GM23338 (cell line): ENCODE measurements at regions not wholly inside any gene's neighbourhood (a gene's known extent, or its start where the extent isn't known, plus 50 kb on each side); places are given as distances from the start of the nearest gene placed in this dataset.
"Not testable (repeated sequence)": the region's sequence is repeated elsewhere in the genome, so short reads cannot be mapped to it uniquely, and the experiment has no call there.

Source experiments
- ATAC-seq: fragments of 200-7000 bp; cut with Tn5 transposase; 3 replicates; pipeline ENCODE4 v1.9.1; 2020
- DNase-seq: peaks from one replicate; pipeline ENCODE4 v3.0.0-alpha.2; 2015; ENCODE audit warnings: low spot score
- H2AFZ ChIP-seq: fragments of 200-600 bp; sonication (generic); 2 replicates; pipeline ENCODE4 v1.8.0; 2016; ENCODE audit warnings: antibody characterized with exemption, mild to moderate bottlenecking, moderate library complexity
- H3F3A ChIP-seq: fragments of 200-600 bp; sonication (generic); replicated peaks from 2 replicates; pipeline ENCODE4 v1.8.0; 2017; ENCODE audit warnings: antibody characterized with exemption, mixed run types, low read depth
- H3K27ac ChIP-seq: fragments of 200-600 bp; sonication (generic); 2 replicates; pipeline ENCODE4 v1.6.1; 2016; ENCODE audit warnings: low read depth
- H3K27me3 ChIP-seq: fragments of 200-600 bp; sonication (generic); 2 replicates; pipeline ENCODE4 v1.8.0; 2016; ENCODE audit warnings: mild to moderate bottlenecking, mixed run types, moderate library complexity; ENCODE audit not compliant: insufficient read depth
- H3K36me3 ChIP-seq: fragments of 200-600 bp; sonication (generic); 2 replicates; pipeline ENCODE4 v1.8.0; 2016; ENCODE audit warnings: mild to moderate bottlenecking; ENCODE audit not compliant: insufficient read depth
- H3K4me1 ChIP-seq: fragments of 200-600 bp; sonication (generic); 2 replicates; pipeline ENCODE4 v1.8.0; 2016; ENCODE audit warnings: mild to moderate bottlenecking, moderate library complexity; ENCODE audit not compliant: insufficient read depth
- H3K4me2 ChIP-seq: fragments of 200-600 bp; sonication (generic); 2 replicates; pipeline ENCODE4 v1.7.1; 2017; ENCODE audit warnings: mixed run types
- H3K4me3 ChIP-seq: fragments of 200-600 bp; sonication (generic); 2 replicates; pipeline ENCODE4 v1.6.1; 2016; ENCODE audit warnings: mixed run types
- H3K79me2 ChIP-seq: fragments of 200-600 bp; sonication (generic); replicated peaks from 2 replicates; pipeline ENCODE4 v1.8.0; 2017; ENCODE audit warnings: mild to moderate bottlenecking; ENCODE audit not compliant: insufficient read depth
- H3K9me2 ChIP-seq: fragments of 200-600 bp; sonication (generic); 2 replicates; pipeline ENCODE4 v1.8.0; 2017; ENCODE audit not compliant: insufficient read depth
- H4K20me1 ChIP-seq: fragments of 200-600 bp; sonication (generic); replicated peaks from 2 replicates; pipeline ENCODE4 v1.8.0; 2017; ENCODE audit warnings: mild to moderate bottlenecking; ENCODE audit not compliant: insufficient read depth
- H3K27ac Mint-ChIP-seq: 2 replicates; pipeline ENCODE4 v1.8.0; 2020; ENCODE audit warnings: inconsistent platforms, mild to moderate bottlenecking, moderate library complexity, mixed read lengths
- H3K27me3 Mint-ChIP-seq: 3 replicates; pipeline ENCODE4 v1.8.0; 2022; ENCODE audit warnings: low read depth, mild to moderate bottlenecking, moderate library complexity, mixed read lengths, inconsistent platforms; ENCODE audit not compliant: insufficient read depth, poor library complexity
- H3K36me3 Mint-ChIP-seq: 3 replicates; pipeline ENCODE4 v1.8.0; 2021; ENCODE audit warnings: low read depth, mild to moderate bottlenecking, inconsistent platforms, moderate library complexity, mixed read lengths
- H3K4me1 Mint-ChIP-seq: 3 replicates; pipeline ENCODE4 v1.8.0; 2020; ENCODE audit warnings: mild to moderate bottlenecking, inconsistent platforms, mixed read lengths
- H3K4me3 Mint-ChIP-seq: 3 replicates; pipeline ENCODE4 v1.8.0; 2021; ENCODE audit warnings: moderate library complexity, mild to moderate bottlenecking, inconsistent platforms, mixed read lengths
- H3K9me3 Mint-ChIP-seq: 3 replicates; pipeline ENCODE4 v1.8.0; 2020; ENCODE audit warnings: moderate library complexity, mild to moderate bottlenecking, inconsistent platforms, mixed read lengths
- CREB1 ChIP-seq: fragments of 250-450 bp; sonication (Bioruptor Pico); IDR thresholded peaks from 2 replicates; pipeline ENCODE4 v1.5.0; 2020; ENCODE audit warnings: low read depth, mild to moderate bottlenecking, moderate library complexity
- EZH2 ChIP-seq: fragments of 200-600 bp; sonication (generic); IDR thresholded peaks from one replicate; pipeline ENCODE4 v1.8.0; 2017; ENCODE audit warnings: antibody characterized with exemption, mild to moderate bottlenecking, low read depth; ENCODE audit not compliant: unreplicated experiment
- JUNB ChIP-seq: IDR thresholded peaks from one replicate; pipeline ENCODE4 v1.6.1; 2016; ENCODE audit warnings: antibody characterized with exemption; ENCODE audit not compliant: unreplicated experiment
- NANOG ChIP-seq: IDR thresholded peaks from 2 replicates; pipeline ENCODE4 v1.6.1; 2016; ENCODE audit warnings: antibody characterized with exemption, borderline replicate concordance
- POLR2AphosphoS5 ChIP-seq: IDR thresholded peaks from 2 replicates; pipeline ENCODE4 v1.6.1; 2016; ENCODE audit warnings: antibody characterized with exemption, low read depth
- STAT1 ChIP-seq: IDR thresholded peaks from one replicate; pipeline ENCODE4 v1.6.1; 2016; ENCODE audit warnings: antibody characterized with exemption; ENCODE audit not compliant: unreplicated experiment
- ZNF331 ChIP-seq: fragments of 250-450 bp; sonication (Bioruptor Pico); IDR thresholded peaks from 2 replicates; pipeline ENCODE4 v1.5.0; 2020; ENCODE audit warnings: low read depth, mild to moderate bottlenecking, moderate library complexity
- TF ChIP-seq, protein P1 (sequence below): fragments of 250-450 bp; sonication (Bioruptor Pico); IDR thresholded peaks from 2 replicates; pipeline ENCODE4 v1.5.0; 2020; ENCODE audit warnings: mild to moderate bottlenecking, moderate library complexity
- TF ChIP-seq, protein P2 (sequence below): IDR thresholded peaks from one replicate; pipeline ENCODE4 v1.6.1; 2018; ENCODE audit warnings: antibody characterized with exemption; ENCODE audit not compliant: unreplicated experiment
- TF ChIP-seq, protein P3 (sequence below): IDR thresholded peaks from 2 replicates; pipeline ENCODE4 v1.6.1; 2016; ENCODE audit warnings: antibody characterized with exemption

DNA sequence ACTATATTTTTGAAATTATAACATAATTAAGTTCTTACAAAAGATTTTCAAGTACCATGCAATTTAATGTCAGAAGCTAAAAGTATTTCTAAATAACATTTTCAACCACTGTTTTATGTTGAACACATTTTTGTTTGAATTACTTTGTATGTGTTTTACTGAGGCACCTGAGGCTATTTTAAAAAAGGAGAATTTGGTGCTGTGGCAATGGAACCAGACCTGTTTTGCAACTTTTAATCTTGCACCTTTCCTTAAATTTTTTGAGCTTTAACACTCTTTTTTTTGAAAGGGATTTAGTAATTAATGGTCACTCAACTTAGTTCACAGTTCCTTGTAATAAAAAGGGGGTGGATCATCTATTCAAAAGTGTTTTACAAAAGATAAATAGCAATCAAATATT, 561.6 kb downstream of the ZBBX start:
- Mint-ChIP-seq H3K9me3 (peaks cover 3% of the 10 kb centered on the region; the same call in 1 of the 3 replicates), H3K4me1 (no peaks in the 10 kb centered on the region), H3K27ac (no peak overlapping the region), H3K27me3 (no peaks in the 10 kb centered on the region), H3K4me3 (no peak overlapping the region), H3K36me3 (no peaks in the 10 kb centered on the region)
- no peak for ATAC-seq
- no peak overlapping the region for H3K4me3 ChIP-seq
- H3F3A ChIP-seq, result no peaks in the 10 kb centered on the region
- H3K4me1 ChIP-seq, result no peaks in the 10 kb centered on the region
- H3K9me2 ChIP-seq, result no peaks in the 10 kb centered on the region
- H3K4me2 ChIP-seq, result no peak overlapping the region
- TF ChIP-seq, protein P1, sequence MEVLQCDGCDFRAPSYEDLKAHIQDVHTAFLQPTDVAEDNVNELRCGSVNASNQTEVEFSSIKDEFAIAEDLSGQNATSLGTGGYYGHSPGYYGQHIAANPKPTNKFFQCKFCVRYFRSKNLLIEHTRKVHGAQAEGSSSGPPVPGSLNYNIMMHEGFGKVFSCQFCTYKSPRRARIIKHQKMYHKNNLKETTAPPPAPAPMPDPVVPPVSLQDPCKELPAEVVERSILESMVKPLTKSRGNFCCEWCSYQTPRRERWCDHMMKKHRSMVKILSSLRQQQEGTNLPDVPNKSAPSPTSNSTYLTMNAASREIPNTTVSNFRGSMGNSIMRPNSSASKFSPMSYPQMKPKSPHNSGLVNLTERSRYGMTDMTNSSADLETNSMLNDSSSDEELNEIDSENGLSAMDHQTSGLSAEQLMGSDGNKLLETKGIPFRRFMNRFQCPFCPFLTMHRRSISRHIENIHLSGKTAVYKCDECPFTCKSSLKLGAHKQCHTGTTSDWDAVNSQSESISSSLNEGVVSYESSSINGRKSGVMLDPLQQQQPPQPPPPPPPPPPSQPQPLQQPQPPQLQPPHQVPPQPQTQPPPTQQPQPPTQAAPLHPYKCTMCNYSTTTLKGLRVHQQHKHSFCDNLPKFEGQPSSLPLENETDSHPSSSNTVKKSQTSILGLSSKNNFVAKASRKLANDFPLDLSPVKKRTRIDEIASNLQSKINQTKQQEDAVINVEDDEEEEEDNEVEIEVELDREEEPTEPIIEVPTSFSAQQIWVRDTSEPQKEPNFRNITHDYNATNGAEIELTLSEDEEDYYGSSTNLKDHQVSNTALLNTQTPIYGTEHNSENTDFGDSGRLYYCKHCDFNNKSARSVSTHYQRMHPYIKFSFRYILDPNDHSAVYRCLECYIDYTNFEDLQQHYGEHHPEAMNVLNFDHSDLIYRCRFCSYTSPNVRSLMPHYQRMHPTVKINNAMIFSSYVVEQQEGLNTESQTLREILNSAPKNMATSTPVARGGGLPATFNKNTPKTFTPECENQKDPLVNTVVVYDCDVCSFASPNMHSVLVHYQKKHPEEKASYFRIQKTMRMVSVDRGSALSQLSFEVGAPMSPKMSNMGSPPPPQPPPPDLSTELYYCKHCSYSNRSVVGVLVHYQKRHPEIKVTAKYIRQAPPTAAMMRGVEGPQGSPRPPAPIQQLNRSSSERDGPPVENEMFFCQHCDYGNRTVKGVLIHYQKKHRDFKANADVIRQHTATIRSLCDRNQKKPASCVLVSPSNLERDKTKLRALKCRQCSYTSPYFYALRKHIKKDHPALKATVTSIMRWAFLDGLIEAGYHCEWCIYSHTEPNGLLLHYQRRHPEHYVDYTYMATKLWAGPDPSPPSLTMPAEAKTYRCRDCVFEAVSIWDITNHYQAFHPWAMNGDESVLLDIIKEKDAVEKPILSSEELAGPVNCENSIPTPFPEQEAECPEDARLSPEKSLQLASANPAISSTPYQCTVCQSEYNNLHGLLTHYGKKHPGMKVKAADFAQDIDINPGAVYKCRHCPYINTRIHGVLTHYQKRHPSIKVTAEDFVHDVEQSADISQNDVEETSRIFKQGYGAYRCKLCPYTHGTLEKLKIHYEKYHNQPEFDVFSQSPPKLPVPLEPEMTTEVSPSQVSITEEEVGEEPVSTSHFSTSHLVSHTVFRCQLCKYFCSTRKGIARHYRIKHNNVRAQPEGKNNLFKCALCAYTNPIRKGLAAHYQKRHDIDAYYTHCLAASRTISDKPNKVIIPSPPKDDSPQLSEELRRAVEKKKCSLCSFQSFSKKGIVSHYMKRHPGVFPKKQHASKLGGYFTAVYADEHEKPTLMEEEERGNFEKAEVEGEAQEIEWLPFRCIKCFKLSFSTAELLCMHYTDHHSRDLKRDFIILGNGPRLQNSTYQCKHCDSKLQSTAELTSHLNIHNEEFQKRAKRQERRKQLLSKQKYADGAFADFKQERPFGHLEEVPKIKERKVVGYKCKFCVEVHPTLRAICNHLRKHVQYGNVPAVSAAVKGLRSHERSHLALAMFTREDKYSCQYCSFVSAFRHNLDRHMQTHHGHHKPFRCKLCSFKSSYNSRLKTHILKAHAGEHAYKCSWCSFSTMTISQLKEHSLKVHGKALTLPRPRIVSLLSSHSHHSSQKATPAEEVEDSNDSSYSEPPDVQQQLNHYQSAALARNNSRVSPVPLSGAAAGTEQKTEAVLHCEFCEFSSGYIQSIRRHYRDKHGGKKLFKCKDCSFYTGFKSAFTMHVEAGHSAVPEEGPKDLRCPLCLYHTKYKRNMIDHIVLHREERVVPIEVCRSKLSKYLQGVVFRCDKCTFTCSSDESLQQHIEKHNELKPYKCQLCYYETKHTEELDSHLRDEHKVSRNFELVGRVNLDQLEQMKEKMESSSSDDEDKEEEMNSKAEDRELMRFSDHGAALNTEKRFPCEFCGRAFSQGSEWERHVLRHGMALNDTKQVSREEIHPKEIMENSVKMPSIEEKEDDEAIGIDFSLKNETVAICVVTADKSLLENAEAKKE (CRISPR knock-in tag), result no peak
- TF ChIP-seq, protein P2, sequence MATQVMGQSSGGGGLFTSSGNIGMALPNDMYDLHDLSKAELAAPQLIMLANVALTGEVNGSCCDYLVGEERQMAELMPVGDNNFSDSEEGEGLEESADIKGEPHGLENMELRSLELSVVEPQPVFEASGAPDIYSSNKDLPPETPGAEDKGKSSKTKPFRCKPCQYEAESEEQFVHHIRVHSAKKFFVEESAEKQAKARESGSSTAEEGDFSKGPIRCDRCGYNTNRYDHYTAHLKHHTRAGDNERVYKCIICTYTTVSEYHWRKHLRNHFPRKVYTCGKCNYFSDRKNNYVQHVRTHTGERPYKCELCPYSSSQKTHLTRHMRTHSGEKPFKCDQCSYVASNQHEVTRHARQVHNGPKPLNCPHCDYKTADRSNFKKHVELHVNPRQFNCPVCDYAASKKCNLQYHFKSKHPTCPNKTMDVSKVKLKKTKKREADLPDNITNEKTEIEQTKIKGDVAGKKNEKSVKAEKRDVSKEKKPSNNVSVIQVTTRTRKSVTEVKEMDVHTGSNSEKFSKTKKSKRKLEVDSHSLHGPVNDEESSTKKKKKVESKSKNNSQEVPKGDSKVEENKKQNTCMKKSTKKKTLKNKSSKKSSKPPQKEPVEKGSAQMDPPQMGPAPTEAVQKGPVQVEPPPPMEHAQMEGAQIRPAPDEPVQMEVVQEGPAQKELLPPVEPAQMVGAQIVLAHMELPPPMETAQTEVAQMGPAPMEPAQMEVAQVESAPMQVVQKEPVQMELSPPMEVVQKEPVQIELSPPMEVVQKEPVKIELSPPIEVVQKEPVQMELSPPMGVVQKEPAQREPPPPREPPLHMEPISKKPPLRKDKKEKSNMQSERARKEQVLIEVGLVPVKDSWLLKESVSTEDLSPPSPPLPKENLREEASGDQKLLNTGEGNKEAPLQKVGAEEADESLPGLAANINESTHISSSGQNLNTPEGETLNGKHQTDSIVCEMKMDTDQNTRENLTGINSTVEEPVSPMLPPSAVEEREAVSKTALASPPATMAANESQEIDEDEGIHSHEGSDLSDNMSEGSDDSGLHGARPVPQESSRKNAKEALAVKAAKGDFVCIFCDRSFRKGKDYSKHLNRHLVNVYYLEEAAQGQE, result no peak
- no peak for TF ChIP-seq STAT1
- TF ChIP-seq, protein P3, sequence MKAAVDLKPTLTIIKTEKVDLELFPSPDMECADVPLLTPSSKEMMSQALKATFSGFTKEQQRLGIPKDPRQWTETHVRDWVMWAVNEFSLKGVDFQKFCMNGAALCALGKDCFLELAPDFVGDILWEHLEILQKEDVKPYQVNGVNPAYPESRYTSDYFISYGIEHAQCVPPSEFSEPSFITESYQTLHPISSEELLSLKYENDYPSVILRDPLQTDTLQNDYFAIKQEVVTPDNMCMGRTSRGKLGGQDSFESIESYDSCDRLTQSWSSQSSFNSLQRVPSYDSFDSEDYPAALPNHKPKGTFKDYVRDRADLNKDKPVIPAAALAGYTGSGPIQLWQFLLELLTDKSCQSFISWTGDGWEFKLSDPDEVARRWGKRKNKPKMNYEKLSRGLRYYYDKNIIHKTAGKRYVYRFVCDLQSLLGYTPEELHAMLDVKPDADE, result no peak
- no peak for TF ChIP-seq POLR2AphosphoS5
- TF ChIP-seq EZH2, result no peak
- no peak for TF ChIP-seq NANOG
- TF ChIP-seq JUNB, result no peak
- no peak for TF ChIP-seq ZNF331 (CRISPR knock-in tag)
- TF ChIP-seq CREB1 (CRISPR knock-in tag), result no peak
- H3K36me3 ChIP-seq, result no peaks in the 10 kb centered on the region
- H4K20me1 ChIP-seq, result no peaks in the 10 kb centered on the region
- H2AFZ ChIP-seq, result no peak overlapping the region
- H3K27ac ChIP-seq, result no peak overlapping the region
- H3K79me2 ChIP-seq, result no peaks in the 10 kb centered on the region
- DNase-seq, result no peak
- no peaks in the 10 kb centered on the region for H3K27me3 ChIP-seq

DNA sequence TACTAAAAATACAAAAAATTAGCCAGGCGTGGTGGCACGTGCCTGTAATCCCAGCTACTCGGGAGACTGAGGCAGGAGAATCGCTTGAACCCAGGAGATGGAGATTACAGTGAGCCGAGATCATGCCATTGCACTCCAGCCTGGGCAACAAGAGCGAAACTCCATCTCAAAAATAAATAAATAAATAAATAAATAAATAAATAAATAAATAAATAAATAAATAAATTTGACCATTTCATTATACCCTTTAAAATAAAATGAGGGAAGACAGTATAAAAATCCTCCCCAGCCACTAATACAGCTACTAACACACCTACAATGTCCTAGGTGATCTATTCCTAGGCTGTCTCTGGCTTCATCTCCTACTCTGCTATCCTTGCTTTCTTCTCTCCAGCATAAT, 562.8 kb downstream of the ZBBX start:
- H3K27ac Mint-ChIP-seq, H3K4me3 ChIP-seq: not testable (repeated sequence)

More for the DNA sequence above, 562.8 kb downstream of the ZBBX start:
- not testable (repeated sequence) for H3K4me3 Mint-ChIP-seq, H3K4me1 ChIP-seq, H3F3A ChIP-seq, DNase-seq, H3K27me3 Mint-ChIP-seq, H3K36me3 Mint-ChIP-seq, H3K4me1 Mint-ChIP-seq, H3K79me2 ChIP-seq, H3K27ac ChIP-seq, H4K20me1 ChIP-seq, H3K4me2 ChIP-seq, H2AFZ ChIP-seq, H3K9me2 ChIP-seq, H3K9me3 Mint-ChIP-seq, H3K36me3 ChIP-seq, H3K27me3 ChIP-seq, ATAC-seq
